C4-2B (cell line): ENCODE measurements at regions not wholly inside any gene's neighbourhood (a gene's known extent, or its start where the extent isn't known, plus 50 kb on each side); places are given as distances from the start of the nearest gene placed in this dataset.

Experiments
- CTCF ChIP-seq: fragments of 450-650 bp; conservative IDR thresholded peaks from 2 replicates; pipeline ENCODE4 v1.5.1; 2017; ENCODE audit warnings: mild to moderate bottlenecking
- ZFX ChIP-seq: fragments of 450-650 bp; IDR thresholded peaks from 2 replicates; pipeline ENCODE4 v1.6.1; 2017

DNA sequence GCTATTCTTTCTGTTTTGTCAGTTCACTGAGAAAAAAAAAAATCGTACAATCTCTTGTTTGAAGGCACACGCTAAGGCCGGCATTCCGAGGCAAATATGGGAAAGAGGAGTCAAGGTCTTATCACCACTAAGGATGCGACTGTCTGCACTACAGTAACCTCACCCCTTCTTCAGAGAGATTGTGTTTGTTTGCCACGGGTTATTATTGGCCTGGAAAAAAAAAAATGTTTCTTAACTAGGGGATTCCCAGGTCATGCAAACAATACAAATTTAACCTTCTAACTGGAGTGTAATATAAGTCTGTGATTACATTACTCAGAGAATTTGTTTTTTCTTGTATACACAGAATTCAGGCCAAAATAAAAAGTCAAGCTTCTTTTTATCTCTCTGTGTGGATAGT, 168.3 kb downstream of the TMA16 start:
- TF ChIP-seq CTCF (no peak), ZFX (no peak)
